Neural cell (in vitro differentiated cells): ENCODE measurements at regions not wholly inside any gene's neighbourhood (a gene's known extent, or its start where the extent isn't known, plus 50 kb on each side); places are given as distances from the start of the nearest gene placed in this dataset.

Source experiments
- CTCF ChIP-seq: fragments of 450-650 bp; IDR thresholded peaks from 2 replicates; pipeline ENCODE4 v1.5.1; 2014; ENCODE audit warnings: antibody characterized with exemption, mild to moderate bottlenecking, moderate library complexity; ENCODE audit not compliant: poor library complexity, severe bottlenecking
- EP300 ChIP-seq: fragments of 450-650 bp; conservative IDR thresholded peaks from 2 replicates; pipeline ENCODE4 v1.6.1; 2014; ENCODE audit warnings: antibody characterized with exemption, mild to moderate bottlenecking, moderate library complexity; ENCODE audit not compliant: poor library complexity, severe bottlenecking
- EZH2 ChIP-seq: fragments of 200-600, 300-800 bp; shearing (Covaris generic), sonication (generic); IDR thresholded peaks from 2 replicates; pipeline ENCODE4 v1.6.1; 2014; ENCODE audit warnings: antibody characterized with exemption, low read length, borderline replicate concordance, mild to moderate bottlenecking; ENCODE audit not compliant: insufficient read depth, poor library complexity, severe bottlenecking
- POLR2AphosphoS5 ChIP-seq: IDR thresholded peaks from 2 replicates; pipeline ENCODE4 v1.6.1; 2012
- TAF1 ChIP-seq: IDR thresholded peaks from 2 replicates; pipeline ENCODE4 v1.6.1; 2012; ENCODE audit warnings: low read depth

DNA sequence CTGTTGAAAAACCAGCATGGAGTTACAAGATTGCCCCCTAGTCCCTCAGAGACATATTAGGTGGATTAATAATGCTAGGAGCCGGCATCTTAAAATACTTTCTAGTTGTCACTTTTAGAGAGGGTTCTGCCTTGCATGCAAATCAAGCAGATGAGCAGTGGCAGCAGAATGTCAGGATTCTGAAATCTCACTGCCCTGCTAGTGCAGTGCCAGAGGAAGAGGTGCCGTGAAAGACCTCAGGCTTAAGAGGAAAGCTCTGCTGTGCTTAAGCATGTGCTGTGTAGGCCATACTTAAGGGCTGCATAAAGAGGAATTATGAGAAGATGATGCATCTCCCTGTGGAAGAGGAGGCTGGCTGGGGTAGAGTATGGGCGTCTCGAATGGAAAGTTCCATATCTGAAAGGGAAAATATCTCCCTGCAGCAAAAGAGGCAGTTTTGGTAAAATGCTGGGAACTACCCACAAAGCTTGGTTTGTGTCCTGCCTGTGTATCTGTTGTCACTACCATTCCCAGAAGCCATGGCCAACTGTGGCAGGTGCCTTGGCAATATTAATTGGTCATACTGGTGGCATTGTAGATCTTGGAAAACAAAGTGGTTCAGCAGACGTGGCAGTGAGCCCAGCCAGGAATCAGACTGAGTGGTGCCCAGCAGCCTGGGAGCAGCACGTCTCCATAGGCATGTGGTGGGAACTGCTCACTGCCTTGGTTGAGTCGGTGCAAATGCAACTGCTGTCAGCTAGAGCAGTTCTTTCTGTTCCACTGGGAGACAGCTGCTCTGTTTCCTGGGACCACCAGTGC lies 131.9 kb downstream of the EVA1A start:
- TF ChIP-seq CTCF (no peak), EP300 (no peak), EZH2 (no peak), POLR2AphosphoS5 (no peak), TAF1 (no peak)
